ENCODE measurements at regions not wholly inside any gene's neighbourhood (a gene's known extent, or its start where the extent isn't known, plus 50 kb on each side); places are given as distances from the start of the nearest gene placed in this dataset.

DNA sequence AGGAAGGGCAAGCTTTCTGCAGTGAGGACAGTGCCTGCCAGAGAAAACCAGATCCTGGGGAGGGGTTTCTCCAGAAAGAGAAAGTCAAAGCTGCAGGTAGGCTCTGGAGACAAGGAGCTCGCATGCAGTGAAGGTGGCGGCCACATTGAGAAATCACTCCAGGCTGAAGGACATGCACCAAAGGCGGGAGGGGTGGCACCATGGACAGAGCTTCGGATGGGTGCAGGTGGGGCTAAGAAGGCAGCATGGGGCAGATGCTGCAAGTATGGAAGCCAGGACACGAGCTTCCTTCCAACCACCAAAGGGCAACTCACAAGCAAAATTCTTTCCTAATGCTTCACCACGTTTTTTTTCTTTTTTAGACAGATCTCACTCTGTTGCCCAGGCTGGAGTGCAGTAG is 104.4 kb upstream of the SLC35G4 start:
- TF ChIP-seq, protein P1, sequence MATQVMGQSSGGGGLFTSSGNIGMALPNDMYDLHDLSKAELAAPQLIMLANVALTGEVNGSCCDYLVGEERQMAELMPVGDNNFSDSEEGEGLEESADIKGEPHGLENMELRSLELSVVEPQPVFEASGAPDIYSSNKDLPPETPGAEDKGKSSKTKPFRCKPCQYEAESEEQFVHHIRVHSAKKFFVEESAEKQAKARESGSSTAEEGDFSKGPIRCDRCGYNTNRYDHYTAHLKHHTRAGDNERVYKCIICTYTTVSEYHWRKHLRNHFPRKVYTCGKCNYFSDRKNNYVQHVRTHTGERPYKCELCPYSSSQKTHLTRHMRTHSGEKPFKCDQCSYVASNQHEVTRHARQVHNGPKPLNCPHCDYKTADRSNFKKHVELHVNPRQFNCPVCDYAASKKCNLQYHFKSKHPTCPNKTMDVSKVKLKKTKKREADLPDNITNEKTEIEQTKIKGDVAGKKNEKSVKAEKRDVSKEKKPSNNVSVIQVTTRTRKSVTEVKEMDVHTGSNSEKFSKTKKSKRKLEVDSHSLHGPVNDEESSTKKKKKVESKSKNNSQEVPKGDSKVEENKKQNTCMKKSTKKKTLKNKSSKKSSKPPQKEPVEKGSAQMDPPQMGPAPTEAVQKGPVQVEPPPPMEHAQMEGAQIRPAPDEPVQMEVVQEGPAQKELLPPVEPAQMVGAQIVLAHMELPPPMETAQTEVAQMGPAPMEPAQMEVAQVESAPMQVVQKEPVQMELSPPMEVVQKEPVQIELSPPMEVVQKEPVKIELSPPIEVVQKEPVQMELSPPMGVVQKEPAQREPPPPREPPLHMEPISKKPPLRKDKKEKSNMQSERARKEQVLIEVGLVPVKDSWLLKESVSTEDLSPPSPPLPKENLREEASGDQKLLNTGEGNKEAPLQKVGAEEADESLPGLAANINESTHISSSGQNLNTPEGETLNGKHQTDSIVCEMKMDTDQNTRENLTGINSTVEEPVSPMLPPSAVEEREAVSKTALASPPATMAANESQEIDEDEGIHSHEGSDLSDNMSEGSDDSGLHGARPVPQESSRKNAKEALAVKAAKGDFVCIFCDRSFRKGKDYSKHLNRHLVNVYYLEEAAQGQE (IDR thresholded peaks at IDR 0.05; ENCODE audit: unreplicated experiment), result peak; percentile 73
- no peak for TF ChIP-seq NANOG (IDR thresholded peaks at IDR 0.05; ENCODE audit: borderline replicate concordance)
- Mint-ChIP-seq H3K27me3 (ENCODE audit: insufficient read depth, low read depth, poor library complexity) (peaks cover 6% of the 10 kb centered on the region), H3K27ac (no peak overlapping the region)

DNA sequence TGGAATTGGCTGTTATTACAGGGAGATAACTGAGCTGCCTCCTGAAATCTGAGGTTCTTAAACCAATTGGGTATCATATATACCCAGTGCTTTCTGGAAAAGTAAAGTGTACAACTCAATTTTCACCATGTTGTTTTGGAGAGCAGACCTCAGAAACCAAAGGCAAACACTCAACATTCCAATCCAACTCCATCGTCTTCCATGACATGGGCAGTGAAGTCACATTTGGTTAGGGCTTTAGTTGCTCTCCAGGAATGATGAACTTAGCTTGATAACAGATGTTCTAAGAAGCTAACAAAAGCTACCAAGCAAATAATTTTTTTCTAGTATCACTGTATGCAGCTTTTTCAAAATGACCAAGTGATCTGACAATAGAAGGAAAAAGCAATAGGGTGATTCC is 107.0 kb upstream of the SLC35G4 start:
- H2AFZ ChIP-seq, result no peak overlapping the region
- H3K27ac ChIP-seq (ENCODE audit: low read depth), result no peak overlapping the region
- H3K4me3 ChIP-seq, result no peak overlapping the region
- Mint-ChIP-seq H3K27me3 (ENCODE audit: insufficient read depth, low read depth, poor library complexity) (peaks cover 8% of the 10 kb centered on the region), H3K4me3 (no peak overlapping the region), H3K9me3 (no peaks in the 10 kb centered on the region), H3K4me1 (no peaks in the 10 kb centered on the region), H3K36me3 (ENCODE audit: low read depth) (no peaks in the 10 kb centered on the region), H3K27ac (no peak overlapping the region)
- H4K20me1 ChIP-seq (replicated peaks; ENCODE audit: insufficient read depth), result no peaks in the 10 kb centered on the region
- no peaks in the 10 kb centered on the region for H3K36me3 ChIP-seq (ENCODE audit: insufficient read depth)
- H3K4me2 ChIP-seq, result no peak overlapping the region
- no peaks in the 10 kb centered on the region for H3K4me1 ChIP-seq (ENCODE audit: insufficient read depth)
- no peak for DNase-seq (ENCODE audit: low spot score)
- ATAC-seq, result no peak
- H3F3A ChIP-seq (replicated peaks; ENCODE audit: low read depth), result no peaks in the 10 kb centered on the region
- H3K27me3 ChIP-seq (ENCODE audit: insufficient read depth), result no peaks in the 10 kb centered on the region
- H3K79me2 ChIP-seq (replicated peaks; ENCODE audit: insufficient read depth), result no peaks in the 10 kb centered on the region
- peaks cover 19% of the 10 kb centered on the region for H3K9me2 ChIP-seq (ENCODE audit: insufficient read depth)
- TF ChIP-seq JUNB (IDR thresholded peaks at IDR 0.05; ENCODE audit: unreplicated experiment), result no peak
- no peak for TF ChIP-seq ZNF114 (CRISPR knock-in tag; IDR thresholded peaks at IDR 0.05)
- TF ChIP-seq EZH2 (IDR thresholded peaks at IDR 0.05; ENCODE audit: low read depth, unreplicated experiment), result no peak
- TF ChIP-seq STAT1 (IDR thresholded peaks at IDR 0.05; ENCODE audit: unreplicated experiment), result no peak
- TF ChIP-seq NANOG (IDR thresholded peaks at IDR 0.05; ENCODE audit: borderline replicate concordance), result no peak
- TF ChIP-seq ZNF331 (CRISPR knock-in tag; IDR thresholded peaks at IDR 0.05; ENCODE audit: low read depth), result no peak
- TF ChIP-seq, protein P2, sequence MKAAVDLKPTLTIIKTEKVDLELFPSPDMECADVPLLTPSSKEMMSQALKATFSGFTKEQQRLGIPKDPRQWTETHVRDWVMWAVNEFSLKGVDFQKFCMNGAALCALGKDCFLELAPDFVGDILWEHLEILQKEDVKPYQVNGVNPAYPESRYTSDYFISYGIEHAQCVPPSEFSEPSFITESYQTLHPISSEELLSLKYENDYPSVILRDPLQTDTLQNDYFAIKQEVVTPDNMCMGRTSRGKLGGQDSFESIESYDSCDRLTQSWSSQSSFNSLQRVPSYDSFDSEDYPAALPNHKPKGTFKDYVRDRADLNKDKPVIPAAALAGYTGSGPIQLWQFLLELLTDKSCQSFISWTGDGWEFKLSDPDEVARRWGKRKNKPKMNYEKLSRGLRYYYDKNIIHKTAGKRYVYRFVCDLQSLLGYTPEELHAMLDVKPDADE (IDR thresholded peaks at IDR 0.05), result no peak
- no peak for TF ChIP-seq EZH2phosphoT487 (IDR thresholded peaks at IDR 0.05; ENCODE audit: unreplicated experiment)
- TF ChIP-seq CREB1 (CRISPR knock-in tag; IDR thresholded peaks at IDR 0.05; ENCODE audit: low read depth), result no peak
- TF ChIP-seq, protein P1 (IDR thresholded peaks at IDR 0.05; ENCODE audit: unreplicated experiment), result no peak

More for the DNA sequence above, 104.4 kb upstream of the SLC35G4 start:
- Histone ChIP-seq H3F3A (replicated peaks; ENCODE audit: low read depth) (no peaks in the 10 kb centered on the region), H2AFZ (no peak overlapping the region), H3K27ac (ENCODE audit: low read depth) (no peak overlapping the region), H3K4me1 (ENCODE audit: insufficient read depth) (no peaks in the 10 kb centered on the region), H3K36me3 (ENCODE audit: insufficient read depth) (no peaks in the 10 kb centered on the region), H3K4me2 (no peak overlapping the region), H3K4me3 (no peak overlapping the region), H4K20me1 (replicated peaks; ENCODE audit: insufficient read depth) (no peaks in the 10 kb centered on the region), H3K27me3 (ENCODE audit: insufficient read depth) (no peaks in the 10 kb centered on the region), H3K9me2 (ENCODE audit: insufficient read depth) (peaks cover 11% of the 10 kb centered on the region; the same call in 1 of the 2 replicates), H3K79me2 (replicated peaks; ENCODE audit: insufficient read depth) (no peaks in the 10 kb centered on the region)
- H3K36me3 Mint-ChIP-seq (ENCODE audit: low read depth), result no peaks in the 10 kb centered on the region
- H3K9me3 Mint-ChIP-seq, result no peaks in the 10 kb centered on the region
- DNase-seq (ENCODE audit: low spot score), result no peak
- no peak overlapping the region for H3K4me3 Mint-ChIP-seq
- ATAC-seq, result peak; percentile 42; the same call in 2 of the 3 replicates
- H3K4me1 Mint-ChIP-seq, result no peaks in the 10 kb centered on the region
